Erythroblast (primary cell): ENCODE measurements at regions not wholly inside any gene's neighbourhood (a gene's known extent, or its start where the extent isn't known, plus 50 kb on each side); places are given as distances from the start of the nearest gene placed in this dataset.

Experiments used
- GATA1 ChIP-seq: IDR thresholded peaks from 2 replicates; pipeline ENCODE4 v1.6.1; 2011; ENCODE audit warnings: low read depth, mild to moderate bottlenecking, control low read depth, low read length, moderate library complexity
- POLR2A ChIP-seq: IDR thresholded peaks from 2 replicates; pipeline ENCODE4 v1.6.1; 2011; ENCODE audit warnings: mild to moderate bottlenecking, low read length

- TF ChIP-seq POLR2A (no peak), GATA1 (no peak)
These were observed 160.5 kb downstream of the UBE2E3 start for GRCh38 chr2:181140928-181141327.
